BLaER1 treated with 17β-estradiol and CSF1 and Interleukin-3, amounts not matched to agents 10 nM and 100 nM (cell line): ENCODE measurements at regions not wholly inside any gene's neighbourhood (a gene's known extent, or its start where the extent isn't known, plus 50 kb on each side); places are given as distances from the start of the nearest gene placed in this dataset.
"Not testable (repeated sequence)": the region's sequence is repeated elsewhere in the genome, so short reads cannot be mapped to it uniquely, and the experiment has no call there.

Experiments used
- H3K27ac ChIP-seq, 11 experiments: shearing (Covaris generic); formaldehyde crosslinking; 2 replicates each; pipeline ENCODE4 v1.8.1; 2022
- H3K27me3 ChIP-seq, 11 experiments: shearing (Covaris generic); formaldehyde crosslinking; 2 replicates each; pipeline ENCODE4 v1.8.1; 2022
- H3K36me3 ChIP-seq, 11 experiments: shearing (Covaris generic); formaldehyde crosslinking; 2 replicates each; pipeline ENCODE4 v1.8.1; 2022
- H3K4me1 ChIP-seq, 10 experiments: shearing (Covaris generic); formaldehyde crosslinking; 2 replicates each; pipeline ENCODE4 v1.8.1; 2022
- H3K4me2 ChIP-seq, 11 experiments: shearing (Covaris generic); formaldehyde crosslinking; 2 replicates each; pipeline ENCODE4 v1.8.1; 2022
- H3K4me3 ChIP-seq, 10 experiments: shearing (Covaris generic); formaldehyde crosslinking; 2 replicates each; pipeline ENCODE4 v1.8.1; 2022
- H3K9ac ChIP-seq, 11 experiments: shearing (Covaris generic); formaldehyde crosslinking; 2 replicates each; pipeline ENCODE4 v1.8.1; 2022
- H3K9me3 ChIP-seq, 11 experiments: shearing (Covaris generic); formaldehyde crosslinking; replicated peaks in 1 of 11; 2 replicates each; pipeline ENCODE4 v1.8.1; 2022
- H4K20me1 ChIP-seq, 11 experiments: shearing (Covaris generic); formaldehyde crosslinking; 2 replicates each; pipeline ENCODE4 v1.8.1; 2022
- Cebpa-rat ChIP-seq, 11 experiments: shearing (Covaris generic); IDR thresholded peaks; 2 replicates each; pipeline ENCODE4 v1.8.1; 2022

DNA sequence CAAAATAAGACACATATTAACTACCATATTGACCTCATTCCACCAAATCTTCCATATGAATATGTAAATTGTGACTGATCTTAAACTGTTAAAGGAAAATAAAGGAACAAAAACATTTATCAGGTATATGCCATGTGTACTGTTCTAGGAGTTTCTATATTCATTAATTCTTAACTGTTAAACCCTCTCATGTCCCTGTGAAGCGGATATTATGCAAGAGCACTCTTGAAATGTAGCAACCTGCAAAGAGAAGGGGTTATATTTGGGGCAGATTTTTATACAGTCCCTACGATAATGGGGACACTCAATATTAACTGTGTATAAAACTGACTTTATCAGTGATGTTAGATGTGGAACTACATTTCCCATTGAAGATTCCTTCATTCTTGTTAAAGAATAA, 184.9 kb upstream of the OR13F1 start:
- TF ChIP-seq Cebpa-rat (IDR thresholded peaks at IDR 0.05) = no peak
- no peaks in the 10 kb centered on the region for H4K20me1 ChIP-seq
- H3K9ac ChIP-seq = no peak overlapping the region
- H3K4me1 ChIP-seq = peaks cover 0 to 20% (median 4%) of the 10 kb centered on the region in 10 experiments; a peak in 9 of 20 replicates
- no peak overlapping the region for H3K27ac ChIP-seq
- no peak overlapping the region for H3K4me2 ChIP-seq
- peaks cover 7 to 10% (median 8%) of the 10 kb centered on the region in 11 experiments; a peak in 21 of 22 replicates for H3K9me3 ChIP-seq
- H3K27me3 ChIP-seq = no peaks in the 10 kb centered on the region
- no peak overlapping the region for H3K4me3 ChIP-seq
- H3K36me3 ChIP-seq = no peaks in the 10 kb centered on the region

DNA sequence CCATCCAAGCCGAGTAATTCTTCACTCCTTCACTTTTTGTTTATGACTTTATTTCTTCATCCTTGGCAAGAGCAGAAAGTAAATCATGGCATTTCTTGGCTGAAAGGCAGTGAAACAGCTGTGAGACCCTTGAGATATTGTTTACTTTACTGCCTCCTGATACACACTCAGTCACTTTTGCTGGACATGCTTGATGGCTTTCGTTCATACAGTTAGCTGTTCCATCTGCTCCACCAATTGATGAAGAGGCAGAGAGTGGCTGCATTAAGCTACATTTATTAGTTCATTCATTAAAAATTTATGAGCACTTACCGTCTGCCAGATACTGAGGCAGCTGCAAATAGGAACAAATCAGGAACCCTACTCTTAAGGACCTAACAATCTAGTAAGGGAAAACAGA, 184.4 kb upstream of the OR13F1 start:
- Histone ChIP-seq H4K20me1 (no peaks in the 10 kb centered on the region), H3K9ac (no peak overlapping the region), H3K4me2 (no peak overlapping the region), H3K27me3 (no peaks in the 10 kb centered on the region), H3K9me3 (peaks cover 7 to 10% (median 8%) of the 10 kb centered on the region in 11 experiments; a peak in 21 of 22 replicates), H3K27ac (no peak overlapping the region), H3K4me1 (peaks cover 0 to 20% (median 4%) of the 10 kb centered on the region in 10 experiments; a peak in 9 of 20 replicates), H3K4me3 (no peak overlapping the region), H3K36me3 (no peaks in the 10 kb centered on the region)
- no peak for TF ChIP-seq Cebpa-rat (IDR thresholded peaks at IDR 0.05)

DNA sequence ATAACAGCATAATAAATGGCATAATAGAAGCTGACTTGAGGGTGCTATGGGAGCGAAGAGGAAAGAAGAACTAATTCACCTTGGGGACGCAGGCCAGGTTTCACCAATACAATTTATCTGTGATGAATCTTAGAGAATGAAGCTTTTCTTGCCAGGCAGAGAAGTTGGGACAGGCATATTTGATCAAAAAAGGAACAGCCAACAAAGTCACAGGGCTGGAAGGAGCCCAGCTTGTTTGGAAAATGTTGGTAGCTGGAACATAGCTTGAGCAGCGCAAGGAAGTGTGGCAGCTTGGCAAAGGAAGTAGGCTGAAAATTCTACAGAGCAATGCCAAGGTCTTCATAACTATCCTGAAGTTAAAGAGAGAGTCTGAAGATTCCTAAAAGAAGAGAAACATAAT, 181.5 kb upstream of the OR13F1 start:
- Histone ChIP-seq H3K36me3 (no peaks in the 10 kb centered on the region), H3K27ac (0 out of 22 replicates have a peak overlapping the region, but pooled peaks of 1 of the 11 experiments have one; percentile 1), H3K27me3 (no peaks in the 10 kb centered on the region), H4K20me1 (no peaks in the 10 kb centered on the region), H3K4me3 (no peak overlapping the region), H3K9ac (no peak overlapping the region), H3K9me3 (peaks cover 0 to 5% (median 0%) of the 10 kb centered on the region in 11 experiments; a peak in 1 of 22 replicates), H3K4me1 (peaks cover 0 to 20% (median 4%) of the 10 kb centered on the region in 10 experiments; a peak in 9 of 20 replicates), H3K4me2 (peak overlapping the region in 6 of 11 experiments; percentile 0 to 60 (median 39); a peak in 8 of 22 replicates)
- TF ChIP-seq Cebpa-rat (IDR thresholded peaks at IDR 0.05) = no peak

DNA sequence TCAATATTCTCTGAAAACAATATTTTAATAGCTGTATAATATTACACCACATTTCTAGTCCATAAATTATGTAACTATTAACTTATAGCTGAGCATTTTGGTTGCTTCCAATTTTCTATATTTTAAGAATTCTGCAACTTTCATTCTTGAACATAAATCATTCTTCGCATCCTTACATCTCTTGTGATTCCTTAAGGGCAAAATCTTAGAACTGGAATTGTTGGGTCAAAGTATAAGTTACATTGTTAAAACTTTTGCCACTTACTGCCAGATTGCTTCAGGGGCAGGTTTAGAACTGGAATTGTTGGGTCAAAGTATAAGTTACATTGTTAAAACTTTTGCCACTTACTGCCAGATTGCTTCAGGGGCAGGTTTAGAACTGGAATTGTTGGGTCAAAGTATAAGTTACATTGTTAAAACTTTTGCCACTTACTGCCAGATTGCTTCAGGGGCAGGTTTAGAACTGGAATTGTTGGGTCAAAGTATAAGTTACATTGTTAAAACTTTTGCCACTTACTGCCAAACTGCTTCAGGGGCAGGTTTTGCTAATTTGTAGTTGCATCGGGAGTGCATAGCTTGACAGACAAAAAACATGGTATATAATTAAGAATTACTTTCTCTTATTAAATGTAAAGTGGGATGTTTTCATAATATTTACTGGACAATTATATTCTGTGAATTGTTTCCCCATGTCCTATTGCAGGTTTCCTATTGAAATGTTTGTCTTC, 179.9 kb upstream of the OR13F1 start:
- H3K27ac ChIP-seq, H3K4me2 ChIP-seq, H3K27me3 ChIP-seq, H3K4me3 ChIP-seq, H4K20me1 ChIP-seq, H3K36me3 ChIP-seq, H3K9ac ChIP-seq: not testable (repeated sequence)
- Histone ChIP-seq H3K9me3 (peaks cover 0 to 14% (median 1%) of the 10 kb centered on the region in 11 experiments; a peak in 10 of 22 replicates), H3K4me1 (peaks cover 0 to 20% (median 4%) of the 10 kb centered on the region in 10 experiments; a peak in 9 of 20 replicates)

DNA sequence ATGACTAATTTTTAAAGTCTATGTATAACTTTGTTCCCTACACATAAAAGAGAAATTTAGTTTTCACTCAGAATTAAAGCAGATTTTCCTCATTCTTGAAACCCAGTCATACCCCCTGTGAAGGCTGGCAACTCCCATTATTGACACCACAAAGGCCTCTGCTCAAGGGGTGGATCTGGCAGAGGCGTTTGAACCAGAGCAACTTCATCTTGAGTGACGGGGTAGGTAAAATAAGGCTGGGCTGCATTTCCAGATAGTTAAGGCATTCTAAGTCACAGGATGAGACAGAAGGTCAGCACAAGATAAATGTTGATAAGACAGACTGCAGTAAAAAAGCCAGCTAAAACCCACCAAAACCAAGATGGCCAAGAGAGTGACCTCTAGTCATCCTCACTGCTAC, 177.2 kb upstream of the OR13F1 start:
- Histone ChIP-seq H3K36me3 (no peaks in the 10 kb centered on the region), H3K27me3 (no peaks in the 10 kb centered on the region), H3K27ac (no peak overlapping the region), H3K9me3 (peaks cover 0 to 32% (median 4%) of the 10 kb centered on the region in 11 experiments; a peak in 10 of 22 replicates), H3K4me2 (no peak overlapping the region), H3K4me1 (peaks cover 2 to 28% (median 10%) of the 10 kb centered on the region in 10 experiments; a peak in 17 of 20 replicates), H4K20me1 (no peaks in the 10 kb centered on the region), H3K4me3 (no peak overlapping the region), H3K9ac (no peak overlapping the region)
- no peak for TF ChIP-seq Cebpa-rat (IDR thresholded peaks at IDR 0.05)

DNA sequence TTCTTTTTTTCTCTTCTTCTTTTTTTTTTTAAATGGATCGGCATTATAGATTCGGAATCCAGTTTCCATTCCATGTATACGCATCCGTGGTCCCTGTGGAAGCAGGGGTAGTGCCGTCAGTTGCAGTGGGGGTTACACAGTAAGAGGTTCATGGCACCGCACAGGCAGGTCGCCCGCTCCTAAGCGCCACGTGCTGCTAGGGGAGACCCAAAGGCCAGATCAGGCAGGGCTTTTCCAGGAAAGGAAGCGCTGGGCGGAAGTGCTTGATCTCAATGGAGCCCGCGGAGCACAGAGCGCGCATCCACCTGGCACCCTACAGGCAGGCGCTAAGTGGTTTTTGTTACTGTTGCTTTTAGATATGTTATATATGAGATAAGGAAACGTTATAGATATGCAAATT, 174.8 kb upstream of the OR13F1 start:
- Histone ChIP-seq H3K4me1 (peaks cover 8 to 31% (median 15%) of the 10 kb centered on the region in 10 experiments; a peak in 17 of 20 replicates), H3K9me3 (peaks cover 0 to 46% (median 6%) of the 10 kb centered on the region in 11 experiments; a peak in 19 of 22 replicates), H3K27ac (no peak overlapping the region), H3K9ac (no peak overlapping the region), H4K20me1 (no peaks in the 10 kb centered on the region), H3K27me3 (no peaks in the 10 kb centered on the region), H3K4me2 (no peak overlapping the region), H3K36me3 (0 out of 22 replicates have a peak, but pooled peaks cover 0 to under 1% (median 0%) of the 10 kb centered on the region in 11 experiments), H3K4me3 (no peak overlapping the region)
- TF ChIP-seq Cebpa-rat (IDR thresholded peaks at IDR 0.05) = no peak

DNA sequence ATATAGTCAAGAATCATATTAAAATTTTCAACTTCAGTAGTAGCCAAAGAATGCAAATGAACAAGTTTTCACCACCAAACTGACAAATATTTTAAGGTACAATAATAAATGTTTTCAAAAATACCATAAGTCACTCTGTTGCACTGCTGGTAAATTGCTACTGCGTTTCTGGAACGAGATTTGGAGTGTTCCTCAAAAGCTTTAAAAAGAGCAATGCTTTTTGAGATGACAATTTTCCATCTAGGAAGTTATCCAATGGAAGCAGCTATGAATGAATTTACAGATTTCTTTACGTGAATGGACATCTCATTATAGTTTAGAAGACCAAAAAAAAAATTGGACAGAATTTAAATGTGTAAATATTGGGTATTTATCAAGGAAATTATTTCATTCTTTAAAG, 173.2 kb upstream of the OR13F1 start:
- Histone ChIP-seq H3K9ac (no peak overlapping the region), H3K4me1 (peaks cover 8 to 31% (median 15%) of the 10 kb centered on the region in 10 experiments; a peak in 17 of 20 replicates), H3K4me2 (peak overlapping the region in 2 of 11 experiments; percentile 66 to 70; a peak in 3 of 22 replicates), H3K36me3 (peaks cover 0 to 6% (median 0%) of the 10 kb centered on the region in 11 experiments; a peak in 1 of 22 replicates), H3K27me3 (no peaks in the 10 kb centered on the region), H3K4me3 (no peak overlapping the region), H3K9me3 (peaks cover 0 to 61% (median 13%) of the 10 kb centered on the region in 11 experiments; a peak in 19 of 22 replicates), H4K20me1 (no peaks in the 10 kb centered on the region), H3K27ac (peak overlapping the region in 2 of 11 experiments; percentile 62 to 69; a peak in 3 of 22 replicates)
- TF ChIP-seq Cebpa-rat (IDR thresholded peaks at IDR 0.05) = no peak

DNA sequence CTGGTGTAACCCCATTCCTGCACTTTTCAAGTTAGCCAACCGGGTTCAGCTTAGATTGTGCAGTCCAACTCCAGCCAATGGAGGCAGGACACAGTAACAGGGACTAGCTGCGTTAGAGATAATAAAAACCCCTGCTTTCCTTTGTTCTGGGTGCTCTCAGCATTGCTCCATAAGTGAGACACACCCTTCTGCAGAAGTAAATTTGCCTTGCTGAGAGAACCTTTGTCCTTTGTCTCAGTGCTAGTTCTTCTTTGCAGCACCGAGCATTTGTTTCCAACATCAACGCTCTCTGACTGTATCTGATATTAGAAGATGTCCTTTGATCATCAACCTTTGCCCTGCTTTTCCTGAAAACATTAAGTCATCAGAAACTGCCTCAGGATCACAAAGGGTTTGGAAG, 169.5 kb upstream of the OR13F1 start:
- peaks cover 0 to 6% (median 0%) of the 10 kb centered on the region in 11 experiments; a peak in 1 of 22 replicates for H3K36me3 ChIP-seq

DNA sequence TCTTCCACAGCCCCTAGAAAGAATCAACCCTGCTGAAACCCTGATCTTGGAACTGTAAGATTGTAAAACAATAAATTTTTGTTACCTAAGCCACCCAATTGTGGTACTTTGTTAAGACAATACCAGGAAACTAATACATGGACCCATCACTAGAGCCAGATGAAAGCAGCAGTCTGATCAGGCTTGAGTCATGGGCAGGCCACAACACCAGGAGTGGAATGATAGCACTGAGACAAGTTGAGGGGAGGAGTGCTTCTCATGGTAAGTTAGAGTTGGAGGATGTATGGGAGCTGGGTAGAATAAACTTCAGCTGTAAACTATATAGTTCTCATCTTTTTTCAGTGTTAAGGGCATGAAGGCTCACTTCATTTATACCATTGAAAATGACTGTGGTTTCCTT, 164.4 kb upstream of the OR13F1 start:
- Histone ChIP-seq H3K9ac (no peak overlapping the region), H3K36me3 (peaks cover 0 to under 1% (median 0%) of the 10 kb centered on the region in 11 experiments; a peak in 1 of 22 replicates), H3K4me3 (no peak overlapping the region), H4K20me1 (no peaks in the 10 kb centered on the region), H3K4me2 (no peak overlapping the region), H3K27ac (no peak overlapping the region), H3K27me3 (no peaks in the 10 kb centered on the region), H3K9me3 (peaks cover 0 to 17% (median 1%) of the 10 kb centered on the region in 11 experiments; a peak in 18 of 22 replicates), H3K4me1 (peaks cover 0 to 13% (median 0%) of the 10 kb centered on the region in 10 experiments; a peak in 4 of 20 replicates)
- no peak for TF ChIP-seq Cebpa-rat (IDR thresholded peaks at IDR 0.05)

More for the DNA sequence above, 169.5 kb upstream of the OR13F1 start:
- H3K4me2 ChIP-seq = no peak overlapping the region
- no peak for TF ChIP-seq Cebpa-rat (IDR thresholded peaks at IDR 0.05)
- H3K27ac ChIP-seq = no peak overlapping the region
- no peak overlapping the region for H3K9ac ChIP-seq
- peaks cover 0 to 49% (median 8%) of the 10 kb centered on the region in 11 experiments; a peak in 19 of 22 replicates for H3K9me3 ChIP-seq
- no peaks in the 10 kb centered on the region for H4K20me1 ChIP-seq
- H3K4me3 ChIP-seq = no peak overlapping the region
- peaks cover 8 to 43% (median 15%) of the 10 kb centered on the region in 10 experiments; a peak in 17 of 20 replicates for H3K4me1 ChIP-seq
- no peaks in the 10 kb centered on the region for H3K27me3 ChIP-seq
